Smooth muscle cell (in vitro differentiated cells): ENCODE measurements at regions not wholly inside any gene's neighbourhood (a gene's known extent, or its start where the extent isn't known, plus 50 kb on each side); places are given as distances from the start of the nearest gene placed in this dataset.
A peak's percentile ranks its signal among the peaks of the same experiment; 100 is the strongest.

Experiments
- DNase-seq: peaks from one replicate; lab custom pipeline; 2025; ENCODE audit not compliant: unreplicated experiment; lab: John Stamatoyannopoulos, UW
- H2AFZ ChIP-seq: fragments of 200-600 bp; sonication (generic); 2 replicates; pipeline ENCODE4 v1.6.0; 2016; ENCODE audit warnings: antibody characterized with exemption, low read depth, mild to moderate bottlenecking
- H3F3A ChIP-seq: fragments of 200-600 bp; sonication (generic); 2 replicates; pipeline ENCODE4 v1.6.0; 2017; ENCODE audit warnings: antibody characterized with exemption, low read depth
- H3K27ac ChIP-seq: fragments of 200-600 bp; sonication (generic); 2 replicates; pipeline ENCODE4 v1.5.1; 2016; ENCODE audit warnings: low read depth, mild to moderate bottlenecking
- H3K27me3 ChIP-seq: fragments of 200-600 bp; sonication (generic); 2 replicates; pipeline ENCODE4 v1.6.1; 2016; ENCODE audit warnings: low read depth, mild to moderate bottlenecking
- H3K36me3 ChIP-seq: fragments of 200-600 bp; sonication (generic); 2 replicates; pipeline ENCODE4 v1.5.1; 2016; ENCODE audit warnings: low read depth
- H3K4me1 ChIP-seq: fragments of 200-600 bp; sonication (generic); 2 replicates; pipeline ENCODE4 v1.5.1; 2016; ENCODE audit warnings: low read depth
- H3K4me2 ChIP-seq: fragments of 200-600 bp; sonication (generic); 2 replicates; pipeline ENCODE4 v1.6.0; 2016; ENCODE audit warnings: mild to moderate bottlenecking
- H3K4me3 ChIP-seq: fragments of 200-600 bp; sonication (generic); 2 replicates; pipeline ENCODE4 v1.5.1; 2016; ENCODE audit warnings: mild to moderate bottlenecking
- H3K79me2 ChIP-seq: fragments of 200-600 bp; sonication (generic); 2 replicates; pipeline ENCODE4 v1.6.0; 2016; ENCODE audit warnings: low read depth, mild to moderate bottlenecking
- H3K9ac ChIP-seq: fragments of 200-600 bp; sonication (generic); 2 replicates; pipeline ENCODE4 v1.6.0; 2016; ENCODE audit warnings: low read depth
- H3K9me3 ChIP-seq: fragments of 200-600 bp; sonication (generic); replicated peaks from 2 replicates; pipeline ENCODE4 v1.5.1; 2016; ENCODE audit warnings: low read depth
- H4K20me1 ChIP-seq: fragments of 200-600 bp; sonication (generic); 2 replicates; pipeline ENCODE4 v1.6.0; 2016; ENCODE audit warnings: low read depth
- CTCF ChIP-seq: fragments of 200-600 bp; sonication (generic); IDR thresholded peaks from 2 replicates; pipeline ENCODE4 v1.5.1; 2017; ENCODE audit warnings: borderline replicate concordance, mild to moderate bottlenecking, antibody characterized with exemption; ENCODE audit not compliant: insufficient read depth, poor library complexity, severe bottlenecking
- WGBS: methylation state at CpG from one replicate; pipeline ENCODE4 v1.1.7; 2016; ENCODE audit warnings: low lambda C conversion rate; 5-methylcytosine and 5-hydroxymethylcytosine counted together

DNA sequence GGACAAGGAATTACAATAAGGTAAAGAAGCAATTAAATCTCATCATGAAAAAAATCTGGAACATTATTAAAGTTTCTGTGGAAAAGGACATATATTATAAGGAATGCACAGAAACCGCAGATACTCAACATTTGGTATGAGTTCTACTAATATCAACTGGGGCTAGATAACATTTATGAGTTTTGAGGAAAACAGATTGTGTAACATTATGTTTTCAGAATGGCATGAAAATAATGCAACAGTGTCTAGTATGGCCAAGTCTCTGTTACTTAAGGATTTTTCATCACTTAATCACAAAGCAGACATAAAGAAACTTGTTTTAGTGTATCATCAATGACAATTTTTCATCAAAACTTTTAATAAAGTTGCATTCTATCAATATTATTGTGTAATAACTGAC lies 785.0 kb downstream of the GLUD2 start:
- peak overlapping the region; percentile 28 for H3K27ac ChIP-seq
- no peak overlapping the region for H3K4me2 ChIP-seq
- no peak for DNase-seq
- H3K36me3 ChIP-seq: no peaks in the 10 kb centered on the region
- H3K79me2 ChIP-seq: no peaks in the 10 kb centered on the region
- TF ChIP-seq CTCF: no peak
- H3F3A ChIP-seq: no peaks in the 10 kb centered on the region
- H2AFZ ChIP-seq: no peak overlapping the region
- no peaks in the 10 kb centered on the region for H4K20me1 ChIP-seq
- no peaks in the 10 kb centered on the region for H3K4me1 ChIP-seq
- no peak overlapping the region for H3K4me3 ChIP-seq
- H3K9me3 ChIP-seq: no peaks in the 10 kb centered on the region
- H3K27me3 ChIP-seq: no peaks in the 10 kb centered on the region
- 54% methylated on average over 1 of the region's 1 CpG for WGBS
- H3K9ac ChIP-seq: no peak overlapping the region

GRCh38 chrX:121836000-121836399 lies 788.6 kb downstream of the GLUD2 start:
- no peak for TF ChIP-seq CTCF
- 68% methylated on average over 1 of the region's 1 CpG for WGBS

GRCh38 chrX:121851033-121851432 lies 803.6 kb downstream of the GLUD2 start:
- no peaks in the 10 kb centered on the region for H3K79me2 ChIP-seq
- no peaks in the 10 kb centered on the region for H3K36me3 ChIP-seq
- no peaks in the 10 kb centered on the region for H3K4me1 ChIP-seq
- no peaks in the 10 kb centered on the region for H3F3A ChIP-seq
- DNase-seq: no peak
- WGBS: 55% methylated on average over 2 of the region's 2 CpGs
- H3K27ac ChIP-seq: no peak overlapping the region
- H4K20me1 ChIP-seq: no peaks in the 10 kb centered on the region
- H3K9me3 ChIP-seq: no peaks in the 10 kb centered on the region
- H3K9ac ChIP-seq: no peak overlapping the region
- no peak overlapping the region for H2AFZ ChIP-seq
- no peak overlapping the region for H3K4me2 ChIP-seq
- no peak for TF ChIP-seq CTCF
- no peaks in the 10 kb centered on the region for H3K27me3 ChIP-seq
- no peak overlapping the region for H3K4me3 ChIP-seq

More at GRCh38 chrX:121836000-121836399, 788.6 kb downstream of the GLUD2 start:
- Histone ChIP-seq H3K4me1 (no peaks in the 10 kb centered on the region), H3K27ac (no peak overlapping the region), H3K9me3 (no peaks in the 10 kb centered on the region), H3K4me3 (no peak overlapping the region), H3K79me2 (no peaks in the 10 kb centered on the region), H3K4me2 (no peak overlapping the region), H3K36me3 (no peaks in the 10 kb centered on the region), H3K27me3 (no peaks in the 10 kb centered on the region), H4K20me1 (no peaks in the 10 kb centered on the region), H3K9ac (no peak overlapping the region), H3F3A (no peaks in the 10 kb centered on the region), H2AFZ (no peak overlapping the region)
- DNase-seq: no peak

- Histone ChIP-seq H4K20me1 (no peaks in the 10 kb centered on the region), H3K79me2 (no peaks in the 10 kb centered on the region), H3K27me3 (no peaks in the 10 kb centered on the region), H3K36me3 (no peaks in the 10 kb centered on the region), H3K4me2 (no peak overlapping the region), H3K9me3 (no peaks in the 10 kb centered on the region), H3K4me3 (no peak overlapping the region), H3K4me1 (no peaks in the 10 kb centered on the region), H3F3A (no peaks in the 10 kb centered on the region), H3K9ac (no peak overlapping the region), H2AFZ (no peak overlapping the region), H3K27ac (no peak overlapping the region)
- TF ChIP-seq CTCF: no peak
- 91% methylated on average over 27 of the region's 27 CpGs for WGBS
- DNase-seq: no peak
Measured at GRCh38 chrX:121853762-121854613, 806.6 kb downstream of the GLUD2 start.
